Mucosa of descending colon (tissue), 3 donors: ENCODE measurements at regions not wholly inside any gene's neighbourhood (a gene's known extent, or its start where the extent isn't known, plus 50 kb on each side); places are given as distances from the start of the nearest gene placed in this dataset.

Experiments
- ATAC-seq: fragments of 200-7000 bp; cut with Tn5 transposase; one replicate; pipeline ENCODE4 v1.9.1; 2020; ENCODE audit warnings: mild to moderate bottlenecking, moderate library complexity
- DNase-seq, 3 donors: peaks; one replicate each; pipeline ENCODE4 v3.0.0-alpha.2; 2020
- H3K36me3 ChIP-seq: fragments of 200-600 bp; one replicate; pipeline ENCODE4 v1.8.0; 2021; ENCODE audit warnings: low read depth, mild to moderate bottlenecking
- H3K4me1 ChIP-seq: fragments of 200-600 bp; one replicate; pipeline ENCODE4 v1.8.0; 2021; ENCODE audit warnings: low read depth, mild to moderate bottlenecking
- H3K4me3 ChIP-seq: fragments of 200-600 bp; one replicate; pipeline ENCODE4 v1.8.0; 2021; ENCODE audit warnings: mild to moderate bottlenecking
- H3K9me3 ChIP-seq: fragments of 200-600 bp; one replicate; pipeline ENCODE4 v1.8.0; 2021; ENCODE audit warnings: mild to moderate bottlenecking
- intact Hi-C, 2 donors: fragments of 100-400 bp; cut with DNase I in 1 of 2; cut with micrococcal nuclease in 1 of 2; formaldehyde crosslinking; loops; one replicate each; pipeline versions ENCODE4 v1.11.0 to v1.11.1; 2022; cut with DNase I, micrococcal nuclease
- TF ChIP-seq, protein P1 (sequence below): fragments of 200-600 bp; IDR thresholded peaks from one replicate; pipeline ENCODE4 v1.8.0; 2022; ENCODE audit warnings: antibody characterized with exemption, mild to moderate bottlenecking
- donor health status: DM: no; HTN: no; CAD: no; lungs with moderate emphysema.
- donor health status: DM: no; HTN: no; CAD: no.
- donor health status: DM: no; HTN: yes; CAD: no.

DNA sequence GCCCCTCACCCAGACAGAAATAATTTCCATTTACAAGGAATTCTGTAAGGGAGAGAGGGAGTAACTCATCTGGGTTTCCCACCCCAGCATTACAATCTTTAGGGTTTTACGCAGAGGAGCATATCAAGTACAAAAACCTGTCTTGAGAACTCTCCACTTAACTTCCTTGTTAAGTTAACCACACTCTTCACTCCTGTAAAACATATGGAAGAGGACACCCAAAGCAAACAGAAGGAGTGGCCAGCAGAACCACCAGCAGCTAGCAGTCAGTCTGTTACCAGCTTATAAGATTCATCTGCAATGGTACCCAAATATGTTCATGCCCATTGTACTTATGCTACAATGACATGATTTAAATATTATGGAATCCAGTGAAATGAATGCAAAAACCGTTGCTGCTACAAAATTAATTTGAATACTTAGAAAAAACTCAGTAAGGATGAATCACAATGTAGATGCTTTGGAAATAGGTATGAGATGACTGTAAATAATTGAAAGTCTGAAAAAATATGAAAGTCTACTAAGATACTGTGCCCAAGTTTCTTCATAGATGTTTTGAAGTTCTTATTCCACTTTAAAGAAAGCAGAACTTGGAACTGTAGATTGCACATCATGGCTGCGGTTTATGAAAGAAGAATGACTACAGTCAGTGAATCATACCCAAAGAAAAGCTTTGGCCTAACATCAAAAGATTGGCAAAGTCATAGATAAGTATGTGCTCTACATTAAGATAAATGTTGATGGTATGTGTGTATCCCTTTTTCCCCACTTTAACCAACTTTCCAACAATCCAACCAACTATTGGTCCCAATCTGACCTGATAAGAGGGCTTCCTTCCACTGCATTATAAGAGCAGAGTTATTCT is 233.6 kb downstream of the ACTL7B start:
- H3K4me3 ChIP-seq = no peak overlapping the region
- DNase-seq (no peak), ATAC-seq (no peak)
- TF ChIP-seq, protein P1, sequence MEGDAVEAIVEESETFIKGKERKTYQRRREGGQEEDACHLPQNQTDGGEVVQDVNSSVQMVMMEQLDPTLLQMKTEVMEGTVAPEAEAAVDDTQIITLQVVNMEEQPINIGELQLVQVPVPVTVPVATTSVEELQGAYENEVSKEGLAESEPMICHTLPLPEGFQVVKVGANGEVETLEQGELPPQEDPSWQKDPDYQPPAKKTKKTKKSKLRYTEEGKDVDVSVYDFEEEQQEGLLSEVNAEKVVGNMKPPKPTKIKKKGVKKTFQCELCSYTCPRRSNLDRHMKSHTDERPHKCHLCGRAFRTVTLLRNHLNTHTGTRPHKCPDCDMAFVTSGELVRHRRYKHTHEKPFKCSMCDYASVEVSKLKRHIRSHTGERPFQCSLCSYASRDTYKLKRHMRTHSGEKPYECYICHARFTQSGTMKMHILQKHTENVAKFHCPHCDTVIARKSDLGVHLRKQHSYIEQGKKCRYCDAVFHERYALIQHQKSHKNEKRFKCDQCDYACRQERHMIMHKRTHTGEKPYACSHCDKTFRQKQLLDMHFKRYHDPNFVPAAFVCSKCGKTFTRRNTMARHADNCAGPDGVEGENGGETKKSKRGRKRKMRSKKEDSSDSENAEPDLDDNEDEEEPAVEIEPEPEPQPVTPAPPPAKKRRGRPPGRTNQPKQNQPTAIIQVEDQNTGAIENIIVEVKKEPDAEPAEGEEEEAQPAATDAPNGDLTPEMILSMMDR = no peak
- H3K36me3 ChIP-seq = no peaks in the 10 kb centered on the region
- no peaks in the 10 kb centered on the region for H3K9me3 ChIP-seq
- no peaks in the 10 kb centered on the region for H3K4me1 ChIP-seq
- intact Hi-C loops = no loop called here

DNA sequence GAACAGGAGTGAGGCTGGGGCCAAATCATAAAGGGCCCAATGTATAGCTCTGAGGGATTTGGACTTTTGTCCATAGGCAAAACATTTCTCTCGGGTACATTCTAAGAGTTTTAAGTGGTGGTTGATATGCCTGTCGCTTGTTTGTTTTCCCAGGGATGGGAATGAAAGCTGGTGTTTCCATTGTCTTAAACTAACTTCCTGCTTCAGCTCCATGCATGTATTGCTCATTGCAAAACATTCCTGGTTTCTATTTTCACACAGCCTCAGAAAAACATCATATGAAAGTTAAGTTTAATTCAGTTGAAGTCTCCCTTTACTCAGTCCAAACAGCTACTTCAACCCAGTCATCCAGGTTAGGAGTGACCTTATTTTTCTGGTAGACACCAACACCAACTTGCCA is 235.0 kb downstream of the ACTL7B start:
- no peaks in the 10 kb centered on the region for H3K36me3 ChIP-seq
- DNase-seq (no peak), ATAC-seq (no peak)
- H3K9me3 ChIP-seq = no peaks in the 10 kb centered on the region
- TF ChIP-seq, protein P1 = no peak
- no peaks in the 10 kb centered on the region for H3K4me1 ChIP-seq
- intact Hi-C loops = no loop called here
- H3K4me3 ChIP-seq = no peak overlapping the region

DNA sequence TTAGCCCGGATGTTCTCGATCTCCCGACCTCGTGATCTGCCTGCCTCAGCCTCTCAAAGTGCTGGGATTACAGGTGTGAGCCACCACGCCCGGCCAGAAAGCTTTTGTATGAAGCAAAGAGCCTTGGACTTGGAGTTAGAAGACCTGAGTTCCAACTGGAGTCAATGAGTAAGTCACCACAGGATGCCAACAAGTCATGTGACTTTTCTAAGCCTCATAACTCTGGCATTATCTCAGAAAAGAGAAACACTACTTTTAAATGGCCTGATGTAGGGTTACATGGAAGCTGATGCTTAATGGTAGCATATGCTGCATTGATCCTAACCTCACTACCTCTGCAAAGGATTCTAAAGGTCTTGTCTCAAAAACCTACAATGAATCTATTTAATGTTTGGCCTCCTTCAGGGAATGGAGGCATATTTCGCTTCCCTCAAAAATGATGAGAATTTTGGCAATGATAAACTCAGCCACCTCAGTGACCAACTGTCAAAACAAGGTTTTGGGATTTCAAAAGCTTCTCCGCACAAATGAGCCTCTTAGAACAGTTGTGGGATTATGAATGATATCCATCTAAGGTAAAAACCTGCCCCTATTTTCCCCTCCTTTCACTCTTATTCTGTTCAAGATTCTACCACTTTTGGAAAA is 236.8 kb downstream of the ACTL7B start:
- TF ChIP-seq, protein P1 = no peak
- H3K36me3 ChIP-seq = no peaks in the 10 kb centered on the region
- H3K4me1 ChIP-seq = no peaks in the 10 kb centered on the region
- intact Hi-C loops = loop anchor here in 1 of 2 donors (10.0 kb wide), 1 partner anchor 56 kb away; no protein-coding TSS in a partner anchor
- no peak overlapping the region for H3K4me3 ChIP-seq
- no peak for DNase-seq
- no peaks in the 10 kb centered on the region for H3K9me3 ChIP-seq
- ATAC-seq = no peak

DNA sequence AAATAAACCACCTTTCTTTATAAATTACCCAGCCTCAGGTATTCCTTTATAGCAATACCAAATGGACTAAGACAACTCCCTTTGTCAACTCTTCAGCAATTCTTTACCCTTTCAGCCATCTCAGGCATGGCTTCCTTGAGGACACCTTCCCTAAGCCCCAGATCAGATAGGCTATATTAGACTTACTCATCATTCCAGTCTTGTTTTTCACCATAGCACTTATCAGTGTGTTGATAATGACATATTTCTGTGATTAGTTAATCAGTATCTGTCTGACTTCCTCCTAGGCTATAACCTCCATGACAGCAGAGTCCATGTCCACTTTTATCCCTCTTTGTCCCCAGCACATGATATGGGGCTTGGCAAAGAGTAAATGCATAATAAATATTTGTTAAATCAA is 238.1 kb downstream of the ACTL7B start:
- TF ChIP-seq, protein P1 = no peak
- Histone ChIP-seq H3K4me3 (no peak overlapping the region), H3K36me3 (no peaks in the 10 kb centered on the region), H3K4me1 (no peaks in the 10 kb centered on the region), H3K9me3 (no peaks in the 10 kb centered on the region)
- intact Hi-C loops = loop anchor here in 1 of 2 donors (10.0 kb wide), 1 partner anchor 57 kb away; no protein-coding TSS in a partner anchor
- DNase-seq (no peak), ATAC-seq (no peak)

DNA sequence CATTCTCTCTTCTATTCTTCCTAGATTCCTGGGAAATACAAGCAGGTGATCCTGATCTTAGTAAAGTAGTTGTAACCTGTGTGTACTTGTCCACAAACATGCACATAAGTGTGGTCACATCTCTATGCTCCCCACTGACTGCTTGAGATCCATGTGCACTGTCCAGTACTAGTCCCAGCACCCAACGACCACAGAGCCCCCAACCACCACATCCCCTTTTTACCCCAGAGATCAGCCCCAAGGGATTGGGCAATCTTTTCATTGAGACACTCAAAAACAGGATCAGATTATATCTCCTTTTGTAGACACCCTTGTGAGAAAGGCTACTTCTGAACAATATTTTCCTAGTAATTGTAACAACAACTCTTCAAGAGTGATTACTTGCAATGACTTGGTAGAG is 240.6 kb downstream of the ACTL7B start:
- Histone ChIP-seq H3K4me3 (no peak overlapping the region), H3K4me1 (no peaks in the 10 kb centered on the region), H3K36me3 (no peaks in the 10 kb centered on the region), H3K9me3 (no peaks in the 10 kb centered on the region)
- ATAC-seq (no peak), DNase-seq (no peak)
- TF ChIP-seq, protein P1 = no peak
- intact Hi-C loops = loop anchor here in 1 of 2 donors (10.0 kb wide), 1 partner anchor 60 kb away; no protein-coding TSS in a partner anchor
